HG03558 (cell line): ENCODE measurements at regions not wholly inside any gene's neighbourhood (a gene's known extent, or its start where the extent isn't known, plus 50 kb on each side); places are given as distances from the start of the nearest gene placed in this dataset.
"Not testable (repeated sequence)": the region's sequence is repeated elsewhere in the genome, so short reads cannot be mapped to it uniquely, and the experiment has no call there.

Experiments used
- ATAC-seq: cut with Tn5 transposase; IDR thresholded peaks from one replicate; pipeline ENCODE4 v1.9.1; 2021; ENCODE audit warnings: moderate number of reproducible peaks; ENCODE audit not compliant: unreplicated experiment; ENCODE audit errors: extremely low read depth

GRCh38 chrX:55813150-55813549 lies 95.6 kb downstream of the RRAGB start:
- no peak for ATAC-seq

DNA sequence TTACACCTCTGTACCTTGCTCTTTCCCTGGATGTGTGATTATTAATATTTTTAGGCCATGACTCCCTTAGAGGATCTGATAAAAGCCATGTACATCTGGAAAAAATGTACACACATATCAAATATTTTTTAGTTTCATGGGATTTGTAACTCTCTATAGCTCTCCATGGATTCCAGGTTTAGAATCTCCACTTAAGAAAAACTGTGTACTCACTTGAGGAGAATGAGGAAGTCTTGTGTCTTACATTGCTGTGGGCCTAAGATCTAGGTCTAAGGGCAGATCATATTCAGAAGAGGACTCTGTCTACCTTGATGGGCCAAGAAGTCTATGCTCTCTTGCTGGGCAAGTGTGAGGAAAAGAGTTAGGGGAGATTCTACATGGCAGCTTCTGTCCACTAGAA lies 98.0 kb downstream of the RRAGB start:
- ATAC-seq, result no peak

- ATAC-seq, result no peak
Observed at GRCh38 chrX:55816023-55816422, 98.5 kb downstream of the RRAGB start.

GRCh38 chrX:55818673-55819375 lies 101.3 kb downstream of the RRAGB start:
- ATAC-seq, result no peak

- ATAC-seq, result no peak
Observed at GRCh38 chrX:55839485-55839884, 121.9 kb downstream of the RRAGB start.

DNA sequence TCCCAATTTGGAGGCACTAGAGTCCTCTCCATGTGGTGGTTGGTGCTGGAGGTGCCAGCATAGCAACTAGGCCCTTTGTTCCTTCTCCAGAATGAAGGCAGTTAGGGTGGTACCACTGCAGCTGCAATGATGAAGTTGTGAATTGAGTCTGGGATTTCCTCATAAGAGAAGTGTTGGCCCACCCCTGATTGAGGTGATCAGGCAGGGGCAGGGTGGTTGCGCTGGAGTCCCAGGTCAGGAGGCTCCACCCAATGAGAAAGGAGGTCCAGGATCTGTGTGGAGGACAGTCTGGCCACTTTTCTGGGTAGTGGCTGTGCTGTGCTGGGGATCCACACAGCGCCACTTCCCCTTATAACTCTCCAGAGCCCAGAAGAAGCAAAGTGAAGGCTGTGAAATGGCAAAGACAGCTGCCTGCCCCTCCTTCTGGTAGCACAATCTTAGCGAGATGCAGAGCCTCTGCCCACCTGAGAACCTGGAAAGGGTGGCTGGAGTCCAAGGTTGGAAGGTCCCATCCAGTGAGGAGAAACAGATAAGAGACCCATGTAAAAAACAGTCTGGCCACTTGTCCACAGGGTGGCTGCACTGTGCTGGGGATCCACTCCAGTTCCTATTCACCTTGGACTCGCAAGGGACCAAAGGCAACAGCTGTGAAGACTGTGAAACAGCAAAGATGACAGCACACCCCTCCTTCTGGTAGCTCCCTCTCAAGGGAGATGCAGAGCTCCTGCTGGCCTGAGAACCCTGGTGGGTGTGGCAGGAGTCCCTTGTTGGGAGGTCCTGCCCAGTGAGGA lies 124.6 kb downstream of the RRAGB start:
- ATAC-seq, result no peak

GRCh38 chrX:55866779-55867178 lies 149.2 kb downstream of the RRAGB start:
- ATAC-seq, result not testable (repeated sequence)

DNA sequence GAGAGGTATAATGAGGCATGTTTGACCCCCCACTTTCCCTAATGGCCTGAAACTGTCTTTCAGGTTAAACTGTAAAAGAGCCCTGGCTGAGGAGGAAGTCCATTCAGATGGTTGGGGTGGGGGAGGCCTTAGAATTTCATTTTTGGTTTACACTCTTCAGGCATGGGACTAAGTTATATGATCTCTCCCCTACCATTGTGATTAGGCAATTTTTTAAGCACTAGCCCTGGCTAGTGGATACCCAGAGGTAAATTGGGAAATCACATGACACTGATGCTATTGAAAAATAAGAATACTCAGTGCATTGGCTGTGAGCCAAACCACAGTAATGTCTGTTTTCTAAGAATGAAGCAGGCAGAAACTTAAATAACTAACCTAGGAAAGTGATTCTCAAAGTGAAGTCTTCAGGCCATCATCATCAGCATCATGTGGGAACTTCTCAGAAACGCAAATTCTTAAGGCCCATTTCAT lies 149.7 kb downstream of the RRAGB start:
- peak; percentile 47 for ATAC-seq

- peak; percentile 28 for ATAC-seq
Observed at GRCh38 chrX:55867708-55868107, 150.2 kb downstream of the RRAGB start.

DNA sequence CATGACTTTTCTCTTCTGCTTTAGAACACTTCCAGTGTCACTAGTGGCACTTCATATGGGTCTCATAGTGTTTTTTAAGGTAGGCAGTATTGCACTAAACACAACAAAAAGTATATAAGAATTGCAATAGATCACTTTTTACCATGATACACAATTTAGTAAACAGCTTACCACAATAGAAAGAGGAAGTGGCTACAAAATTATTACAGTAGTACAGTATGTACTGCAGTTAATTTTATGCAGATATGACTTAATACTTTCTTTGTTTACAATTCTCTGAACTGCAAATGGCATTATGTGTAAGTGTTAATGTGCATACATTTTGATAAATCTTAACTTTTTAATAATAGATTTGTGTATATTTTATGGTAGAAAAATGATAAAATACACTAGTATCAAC lies 157.3 kb downstream of the RRAGB start:
- ATAC-seq, result no peak

GRCh38 chrX:55883541-55883940 lies 166.0 kb downstream of the RRAGB start:
- ATAC-seq, result not testable (repeated sequence)

- ATAC-seq, result peak; percentile 65
Observed at GRCh38 chrX:55907968-55908607, 190.5 kb downstream of the RRAGB start.

DNA sequence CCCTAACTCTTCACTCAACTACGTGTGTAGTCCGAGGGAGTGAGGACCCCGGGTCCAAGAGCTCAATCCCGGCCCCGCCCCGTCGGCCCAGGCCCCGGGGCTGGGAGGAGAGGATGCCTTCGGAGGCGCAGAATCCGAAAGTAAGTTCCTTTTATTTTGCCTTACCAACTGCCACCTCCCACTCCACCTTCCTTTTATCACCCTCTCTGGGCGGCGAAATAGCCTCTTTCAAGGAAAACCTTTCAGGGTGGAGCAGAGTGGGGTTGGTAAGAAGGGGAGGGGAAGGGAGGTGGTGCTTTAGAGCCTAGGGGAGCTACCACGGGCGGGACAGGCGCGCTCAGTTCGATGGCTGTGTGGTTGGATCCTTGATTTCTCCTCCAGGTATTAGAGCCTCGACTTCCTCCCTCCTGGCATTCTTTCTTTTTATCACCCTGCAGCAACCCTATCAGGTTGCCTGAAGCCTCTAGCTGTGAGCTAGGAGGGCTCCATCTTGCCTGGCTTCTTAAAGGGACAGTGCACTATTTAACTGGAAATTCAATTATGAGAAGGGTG lies 191.2 kb downstream of the RRAGB start:
- no peak for ATAC-seq

DNA sequence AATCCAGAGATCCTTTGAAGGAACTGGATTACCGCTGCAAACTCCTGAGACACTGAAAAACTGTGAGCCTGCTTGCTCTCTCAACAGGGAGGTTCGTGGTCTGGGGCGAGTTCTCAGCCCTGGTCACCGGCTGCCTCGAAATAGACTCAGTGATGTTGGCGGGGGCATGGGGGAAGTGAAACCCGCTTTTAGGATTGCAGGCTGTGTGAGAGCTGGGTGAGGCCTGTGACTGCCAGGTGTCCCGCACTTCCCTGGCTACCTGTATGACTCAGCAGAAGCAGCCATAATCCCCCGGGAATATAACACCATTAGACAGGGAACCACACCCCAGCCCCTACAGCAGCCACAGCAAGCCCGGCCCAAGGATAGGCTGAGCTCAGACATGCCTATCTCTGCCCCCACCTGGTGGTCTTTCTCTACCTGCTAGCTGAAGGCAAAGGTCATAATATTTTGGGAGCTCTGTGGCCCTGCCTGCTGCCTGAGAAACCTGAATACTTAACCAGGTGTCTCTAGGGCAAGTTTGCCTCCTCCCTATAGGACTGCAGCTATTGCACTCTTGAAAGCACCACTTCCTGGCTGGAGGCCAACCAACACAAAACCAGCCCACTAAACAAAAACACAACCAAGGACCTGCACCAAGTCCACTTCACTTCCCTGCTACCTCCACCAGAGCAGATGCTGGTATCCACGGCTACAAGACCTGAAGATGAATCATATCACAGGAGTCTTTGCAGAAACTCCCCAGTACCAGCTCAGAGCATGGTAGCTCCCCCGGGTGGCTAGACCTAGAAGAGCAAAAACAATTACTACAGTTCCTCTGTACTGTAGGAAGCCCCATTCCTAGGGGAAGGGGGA lies 202.0 kb downstream of the RRAGB start:
- peak; percentile 74 for ATAC-seq

GRCh38 chrX:55924574-55924973 lies 207.0 kb downstream of the RRAGB start:
- ATAC-seq, result no peak

GRCh38 chrX:55928529-55928928 lies 211.0 kb downstream of the RRAGB start:
- ATAC-seq, result not testable (repeated sequence)
